HG03196 (cell line): ENCODE measurements at regions not wholly inside any gene's neighbourhood (a gene's known extent, or its start where the extent isn't known, plus 50 kb on each side); places are given as distances from the start of the nearest gene placed in this dataset.

Experiments used
- ATAC-seq: cut with Tn5 transposase; IDR thresholded peaks from one replicate; pipeline ENCODE4 v1.9.1; 2021; ENCODE audit not compliant: unreplicated experiment

GRCh38 chr13:47628666-47629065 is 372.4 kb downstream of the SUCLA2 start:
- no peak for ATAC-seq

- ATAC-seq = no peak
Measured at GRCh38 chr13:47623862-47624261, 377.2 kb downstream of the SUCLA2 start.

GRCh38 chr13:47621931-47622330 is 379.1 kb downstream of the SUCLA2 start:
- no peak for ATAC-seq

GRCh38 chr13:47611664-47612288 is 389.3 kb downstream of the SUCLA2 start:
- no peak for ATAC-seq

- no peak for ATAC-seq
Measured at GRCh38 chr13:47610687-47611086, 390.4 kb downstream of the SUCLA2 start.

DNA sequence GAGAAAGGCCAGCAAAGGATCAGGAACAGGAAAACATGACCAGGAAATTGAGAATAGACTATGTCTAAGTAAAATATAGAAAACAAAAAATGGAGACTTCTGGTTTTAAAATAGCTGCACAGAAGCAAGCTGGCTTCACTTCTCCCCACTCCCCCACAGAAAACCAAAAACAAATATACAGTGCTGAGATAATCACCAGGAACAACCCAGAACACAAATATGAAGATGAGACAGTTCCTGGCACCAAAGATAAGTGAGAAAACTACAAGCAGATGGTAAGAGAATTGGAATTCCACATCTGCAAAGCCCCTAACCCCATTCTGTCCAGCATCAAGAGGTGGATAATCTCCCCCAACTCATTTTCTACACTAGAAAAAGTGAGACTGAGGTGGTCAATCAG is 397.7 kb downstream of the SUCLA2 start:
- no peak for ATAC-seq

DNA sequence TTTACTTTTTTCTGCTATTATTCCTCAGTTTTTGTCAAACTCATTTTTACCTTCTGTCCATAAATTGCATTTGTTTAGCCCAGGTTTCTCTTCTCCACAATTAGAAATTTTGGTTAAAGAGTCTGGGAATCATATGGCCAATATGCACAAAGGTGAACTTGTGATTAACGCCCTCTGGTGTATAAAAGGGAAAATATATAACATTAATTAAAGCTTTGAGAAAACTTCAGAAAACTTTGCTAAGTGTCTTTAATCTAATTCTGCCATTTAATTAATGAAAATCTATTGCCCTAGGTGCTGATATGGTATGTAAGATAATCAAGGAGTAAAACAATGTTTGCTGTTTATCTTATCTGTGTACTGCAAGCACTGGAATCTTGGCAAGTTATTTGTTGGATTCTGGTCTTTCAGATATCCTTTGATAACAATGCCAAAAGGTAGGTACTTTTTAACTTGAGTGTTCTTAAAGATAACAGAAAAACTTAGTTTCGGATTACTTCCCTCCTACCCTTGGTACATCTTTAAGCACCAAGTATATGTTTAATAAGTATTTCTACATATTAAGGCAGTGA is 402.6 kb downstream of the SUCLA2 start:
- ATAC-seq = no peak

DNA sequence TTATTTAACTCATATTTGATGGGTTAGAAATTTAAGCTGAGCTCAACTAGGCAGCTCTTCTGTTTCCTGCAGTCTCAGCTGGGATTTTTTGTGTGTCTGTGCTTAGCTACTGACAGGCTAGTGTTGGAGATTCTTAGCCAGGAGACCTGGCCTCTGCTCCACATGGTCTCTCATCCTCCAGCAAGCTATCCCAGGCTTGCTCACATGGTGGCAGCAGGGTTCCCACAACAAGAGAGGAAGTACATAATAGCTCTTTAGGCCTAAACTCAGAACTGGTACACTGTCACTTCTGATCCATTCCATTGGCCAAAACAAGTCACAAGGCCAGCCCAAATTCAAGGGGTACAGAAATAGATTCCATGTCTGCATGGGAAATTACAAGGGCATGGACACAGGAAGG is 406.2 kb downstream of the SUCLA2 start:
- ATAC-seq = no peak

GRCh38 chr13:47592256-47592655 is 408.8 kb downstream of the SUCLA2 start:
- no peak for ATAC-seq

- no peak for ATAC-seq
Measured at GRCh38 chr13:47588676-47589075, 412.4 kb downstream of the SUCLA2 start.

- no peak for ATAC-seq
Measured at GRCh38 chr13:47572375-47572774, 428.7 kb downstream of the SUCLA2 start.

- ATAC-seq = no peak
Measured at GRCh38 chr13:47564041-47564440, 437.0 kb downstream of the SUCLA2 start.

DNA sequence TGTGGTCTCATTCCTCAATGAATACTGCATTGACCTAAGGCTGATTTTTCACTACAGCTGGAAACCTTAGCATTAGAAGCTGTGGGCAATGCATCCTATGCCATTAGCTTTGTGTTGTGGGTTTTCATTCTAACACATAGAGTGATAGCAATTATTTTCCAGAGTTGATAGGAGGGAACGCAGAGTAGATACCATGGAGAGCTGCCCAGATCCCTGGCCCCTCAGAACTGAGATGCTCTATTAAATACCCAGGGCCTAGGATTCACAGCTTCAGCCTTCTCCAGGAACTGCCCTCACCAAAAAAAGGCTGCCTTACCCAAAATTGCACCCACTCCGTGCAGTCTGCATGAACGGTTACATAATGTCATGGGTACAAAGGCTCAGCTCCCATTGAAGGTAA is 444.4 kb downstream of the SUCLA2 start:
- no peak for ATAC-seq

DNA sequence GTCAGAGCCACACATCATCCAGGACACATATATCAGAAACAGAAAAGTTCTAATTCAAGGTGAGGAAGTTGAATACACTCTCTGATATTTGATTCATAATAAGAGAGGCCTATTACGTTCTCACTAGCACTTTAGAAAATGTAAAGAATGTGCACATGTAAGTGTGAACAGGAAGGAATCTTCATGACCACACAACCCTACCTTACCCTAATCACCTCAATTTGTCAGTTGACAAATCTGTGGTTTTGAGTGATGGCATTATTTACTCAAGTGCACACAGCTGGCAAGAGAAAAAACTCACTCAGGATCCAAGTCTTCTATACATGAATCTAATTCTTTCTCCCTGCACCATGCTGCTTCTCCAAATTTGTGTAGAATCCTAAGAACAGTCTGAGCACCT is 445.8 kb downstream of the SUCLA2 start:
- ATAC-seq = no peak

GRCh38 chr13:47553329-47553977 is 447.6 kb downstream of the SUCLA2 start:
- no peak for ATAC-seq

- ATAC-seq = no peak
Measured at GRCh38 chr13:47549219-47549752, 451.8 kb downstream of the SUCLA2 start.

- ATAC-seq = no peak
Measured at GRCh38 chr13:47548294-47548840, 452.7 kb downstream of the SUCLA2 start.

DNA sequence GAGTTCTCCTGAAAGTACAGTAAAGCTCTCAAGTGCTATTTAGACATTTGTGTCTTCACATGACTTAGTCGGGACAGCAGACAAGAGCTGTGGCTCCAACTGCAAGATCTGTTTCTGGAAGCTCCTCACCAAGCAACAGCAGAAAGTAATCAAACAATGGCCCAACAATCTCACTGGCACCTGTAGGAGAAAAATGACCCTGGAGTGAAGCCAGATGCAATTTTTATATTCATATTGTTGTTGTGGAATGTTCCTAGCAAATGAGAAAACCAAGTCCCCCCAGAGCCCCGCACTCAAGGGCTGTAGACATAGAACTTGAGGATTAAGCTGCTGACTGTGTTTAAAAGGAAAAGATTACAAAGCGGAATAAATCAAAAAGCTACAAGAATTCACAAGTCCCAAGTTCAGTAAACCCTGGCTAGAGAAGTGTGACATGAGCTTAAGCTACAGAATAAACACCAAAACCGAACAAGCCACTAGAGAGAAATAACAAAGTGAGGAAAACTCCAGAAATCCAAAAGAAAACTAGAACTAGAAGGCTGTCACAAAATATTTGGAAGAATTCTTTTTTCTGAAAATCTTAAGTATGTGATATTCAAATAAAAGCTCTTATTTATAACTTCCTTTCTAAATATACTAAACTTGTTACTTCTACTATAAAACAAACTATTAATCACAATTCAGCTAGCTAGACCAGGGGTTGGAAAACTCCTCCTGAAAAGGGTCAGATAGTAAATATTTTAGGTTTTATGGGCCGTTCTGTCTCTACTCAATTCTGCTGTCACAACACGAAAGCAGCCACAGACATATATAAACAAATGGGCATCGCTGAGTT is 454.5 kb downstream of the SUCLA2 start:
- no peak for ATAC-seq

DNA sequence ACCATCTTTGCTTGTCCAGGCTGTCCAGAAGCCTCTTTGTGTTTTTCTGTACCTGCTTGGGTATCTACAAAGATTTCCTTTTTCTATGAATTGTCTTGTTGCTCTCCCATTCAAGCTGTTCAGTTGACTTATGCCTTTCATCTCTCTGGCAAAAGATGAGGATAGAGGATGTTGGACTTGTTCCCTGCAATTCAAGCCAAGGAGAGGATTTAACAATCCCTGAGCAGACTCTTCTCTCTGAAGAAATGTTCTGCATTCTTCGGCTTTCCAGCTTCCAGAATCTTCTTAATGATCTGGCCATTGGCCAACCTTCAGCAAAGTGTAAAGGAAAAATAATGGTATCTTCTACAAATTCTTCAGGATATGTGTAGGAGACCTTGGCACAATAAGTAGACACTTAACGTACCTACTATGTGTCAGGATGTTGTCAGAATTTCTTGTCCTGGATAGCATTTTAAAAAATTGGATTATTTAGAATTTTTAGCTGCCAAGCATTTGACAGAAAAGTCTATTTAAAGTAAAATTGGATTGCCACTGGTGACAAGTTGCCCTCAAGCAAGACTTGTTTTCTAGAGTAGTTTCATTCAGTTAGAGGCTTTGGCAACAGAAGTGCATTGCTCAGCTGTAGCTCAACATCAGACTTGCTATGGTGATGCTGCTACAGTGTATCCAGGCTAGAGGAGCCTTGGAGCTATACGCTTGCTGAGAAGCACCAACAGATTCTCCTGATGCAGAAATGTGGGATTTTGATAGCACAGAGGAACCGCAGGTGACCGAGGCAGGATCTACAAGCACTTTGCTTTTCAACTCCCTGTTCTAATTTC is 455.7 kb downstream of the SUCLA2 start:
- no peak for ATAC-seq

DNA sequence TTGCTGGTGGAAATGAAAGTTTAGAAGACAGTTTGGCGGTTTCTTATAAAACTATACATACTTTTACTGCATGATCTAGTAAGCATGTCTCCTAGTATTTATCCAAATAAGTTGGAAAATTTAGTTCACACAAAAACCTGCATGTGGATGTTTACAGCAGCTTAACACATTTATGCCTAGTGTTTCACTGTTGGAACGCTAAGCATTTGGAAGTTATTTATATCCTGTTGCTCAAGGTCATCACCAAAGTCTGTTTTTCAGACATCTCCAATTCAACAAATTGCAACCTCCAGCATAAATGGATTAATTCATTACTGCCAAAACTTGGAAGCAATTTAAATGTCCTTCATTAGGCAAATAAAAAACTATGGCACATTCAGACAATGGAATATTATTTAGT is 461.8 kb downstream of the SUCLA2 start:
- ATAC-seq = no peak
